Activated naive CD4-positive, alpha-beta T cell treated with anti-CD3 and anti-CD28 coated beads, Interleukin-2, amount 50 U/mL, for 24 hours (primary cell): ENCODE measurements at regions not wholly inside any gene's neighbourhood (a gene's known extent, or its start where the extent isn't known, plus 50 kb on each side); places are given as distances from the start of the nearest gene placed in this dataset.

Experiments
- H3K27ac Mint-ChIP-seq: one replicate; pipeline ENCODE4 v1.8.0; 2021; ENCODE audit warnings: mild to moderate bottlenecking, mixed read lengths
- H3K27me3 Mint-ChIP-seq: one replicate; pipeline ENCODE4 v1.8.0; 2021; ENCODE audit warnings: mixed read lengths
- H3K36me3 Mint-ChIP-seq: one replicate; pipeline ENCODE4 v1.8.0; 2021; ENCODE audit warnings: mixed read lengths
- H3K4me1 Mint-ChIP-seq: one replicate; pipeline ENCODE4 v1.8.0; 2021; ENCODE audit warnings: mixed read lengths
- H3K4me3 Mint-ChIP-seq: one replicate; pipeline ENCODE4 v1.8.0; 2021; ENCODE audit warnings: mild to moderate bottlenecking, mixed read lengths
- H3K9me3 Mint-ChIP-seq: one replicate; pipeline ENCODE4 v1.8.0; 2021; ENCODE audit warnings: mixed read lengths

DNA sequence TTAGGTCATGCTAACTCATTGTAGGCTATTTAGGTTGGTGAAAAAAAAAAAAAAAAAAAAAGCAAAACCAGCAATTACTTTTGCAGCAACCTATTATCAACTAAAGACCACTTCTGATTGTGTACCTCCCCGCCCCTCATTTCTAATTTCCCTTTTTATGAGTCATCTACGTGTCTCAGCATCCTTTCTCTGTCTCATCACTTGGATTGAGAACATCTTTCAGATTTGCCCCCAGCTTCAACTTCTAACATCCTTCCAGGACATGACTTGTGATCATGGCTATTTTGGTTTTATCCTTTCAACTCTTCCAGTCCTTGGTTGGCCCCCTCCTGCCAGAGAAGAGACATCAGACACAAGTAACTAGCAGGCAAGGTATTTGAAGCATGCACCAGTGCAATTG is 156.7 kb upstream of the CCN2 start:
- Mint-ChIP-seq H3K27me3 (peaks cover 1% of the 10 kb centered on the region), H3K4me3 (no peak overlapping the region), H3K27ac (no peak overlapping the region), H3K36me3 (no peaks in the 10 kb centered on the region), H3K4me1 (no peaks in the 10 kb centered on the region), H3K9me3 (peaks cover 9% of the 10 kb centered on the region)

DNA sequence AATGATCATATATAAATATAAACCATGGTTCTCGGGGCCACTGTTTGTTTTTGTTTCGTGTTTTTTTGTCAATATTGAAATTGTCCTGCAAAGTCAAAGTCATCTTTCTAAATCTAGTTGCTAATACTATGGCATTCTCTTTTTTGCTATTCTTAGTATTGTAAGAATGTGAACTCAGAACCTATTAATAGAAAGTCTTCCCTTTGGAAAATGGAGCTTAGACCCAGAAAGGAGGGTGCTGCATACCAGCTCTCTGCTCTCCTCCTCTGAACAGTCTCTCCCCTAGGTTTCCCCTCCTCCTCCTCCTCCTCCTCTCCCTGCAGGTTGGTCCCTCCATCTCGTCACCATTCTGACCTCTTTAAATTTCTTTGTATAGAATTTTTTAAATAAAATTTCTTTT is 150.4 kb upstream of the CCN2 start:
- no peaks in the 10 kb centered on the region for H3K27me3 Mint-ChIP-seq
- no peak overlapping the region for H3K4me3 Mint-ChIP-seq
- H3K9me3 Mint-ChIP-seq: no peaks in the 10 kb centered on the region
- H3K27ac Mint-ChIP-seq: no peak overlapping the region
- no peaks in the 10 kb centered on the region for H3K4me1 Mint-ChIP-seq
- H3K36me3 Mint-ChIP-seq: no peaks in the 10 kb centered on the region

DNA sequence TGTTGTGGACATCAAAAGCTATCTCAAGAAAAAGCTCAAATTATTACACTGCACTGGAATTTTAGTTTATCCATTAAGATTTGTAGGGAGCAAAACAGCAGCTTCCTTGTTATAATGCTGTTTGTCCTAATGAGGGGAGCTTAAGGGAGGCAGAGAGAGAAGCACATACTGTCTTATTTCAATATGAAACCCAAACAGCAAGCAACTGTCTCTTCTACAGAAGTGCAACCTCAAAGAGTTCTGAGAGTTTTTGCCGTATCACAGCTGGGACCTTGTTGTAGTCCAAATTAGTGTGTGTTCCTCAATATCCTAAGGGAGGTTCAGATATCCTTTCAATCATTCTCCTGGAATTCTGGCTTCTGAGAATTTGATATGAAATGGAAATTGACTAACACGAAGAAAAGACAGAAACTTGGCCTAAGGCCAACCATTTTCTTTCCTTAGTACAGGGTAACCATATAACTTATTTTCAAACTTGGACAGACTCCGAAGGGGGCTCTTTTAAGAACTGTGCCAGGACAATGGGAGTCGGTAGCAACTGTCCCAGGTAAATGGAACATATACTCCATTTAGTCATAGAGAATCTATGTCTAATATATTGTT is 149.3 kb upstream of the CCN2 start:
- Mint-ChIP-seq H3K27ac (no peak overlapping the region), H3K9me3 (no peaks in the 10 kb centered on the region), H3K27me3 (no peaks in the 10 kb centered on the region), H3K4me3 (no peak overlapping the region), H3K36me3 (no peaks in the 10 kb centered on the region), H3K4me1 (no peaks in the 10 kb centered on the region)

DNA sequence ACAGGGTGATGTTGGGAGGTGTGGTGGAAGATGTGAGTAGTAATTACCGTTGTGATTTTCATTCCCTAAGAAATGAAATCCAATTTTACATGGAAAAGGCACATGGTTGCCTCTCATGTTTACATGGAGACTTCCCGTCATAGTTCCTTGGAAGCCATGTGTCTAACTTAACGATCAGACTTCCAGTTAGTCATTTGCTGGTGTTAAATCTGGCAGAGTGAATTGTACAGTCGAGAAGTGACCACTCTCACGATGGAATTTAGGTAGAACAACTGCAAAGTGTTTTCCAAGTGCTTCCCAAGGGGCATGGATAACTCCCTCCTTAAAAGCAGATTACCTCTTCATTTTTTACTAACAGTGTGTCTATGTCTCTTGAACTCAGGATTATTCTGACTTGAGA is 145.8 kb upstream of the CCN2 start:
- H3K36me3 Mint-ChIP-seq: no peaks in the 10 kb centered on the region
- no peaks in the 10 kb centered on the region for H3K27me3 Mint-ChIP-seq
- no peak overlapping the region for H3K4me3 Mint-ChIP-seq
- H3K9me3 Mint-ChIP-seq: no peaks in the 10 kb centered on the region
- H3K4me1 Mint-ChIP-seq: no peaks in the 10 kb centered on the region
- H3K27ac Mint-ChIP-seq: no peak overlapping the region

DNA sequence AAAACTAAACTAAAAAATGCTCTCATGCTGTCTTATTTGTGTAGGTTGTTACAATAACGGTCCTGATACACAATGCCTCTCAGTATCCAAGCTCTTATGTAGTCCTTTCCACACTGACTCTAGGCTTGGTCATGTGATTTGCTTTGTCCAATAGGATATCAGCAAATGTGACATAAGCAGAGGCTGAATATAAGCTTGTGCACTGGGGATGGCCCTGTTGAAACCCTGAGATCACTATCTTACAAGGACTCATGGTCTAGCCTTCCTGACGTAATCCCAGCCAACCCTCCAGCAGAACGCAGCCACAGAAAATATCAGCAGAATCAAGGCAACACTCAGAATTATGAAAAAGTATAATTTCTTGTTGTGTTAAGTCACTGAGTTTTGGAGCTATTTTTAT is 145.1 kb upstream of the CCN2 start:
- H3K27ac Mint-ChIP-seq: no peak overlapping the region

DNA sequence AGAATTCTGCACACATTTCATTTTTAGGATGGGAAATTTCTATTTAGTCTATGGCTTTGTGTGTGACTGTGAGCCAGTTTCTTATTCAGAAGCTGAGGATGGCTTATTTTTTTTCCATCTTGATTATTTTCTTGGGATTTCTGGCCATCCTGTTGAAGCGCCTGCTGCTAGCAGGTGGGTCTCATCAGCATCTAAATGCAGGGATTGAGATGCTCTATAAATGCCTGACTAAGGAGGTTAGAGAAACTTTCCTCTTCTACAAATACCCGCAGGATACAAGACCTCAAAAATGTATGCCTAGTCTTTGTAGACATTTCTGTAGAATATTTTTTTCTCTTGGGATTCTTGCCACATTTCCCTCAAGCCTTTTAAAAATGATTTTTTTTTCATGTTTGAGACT is 138.0 kb upstream of the CCN2 start:
- no peaks in the 10 kb centered on the region for H3K4me1 Mint-ChIP-seq
- no peaks in the 10 kb centered on the region for H3K27me3 Mint-ChIP-seq
- H3K4me3 Mint-ChIP-seq: no peak overlapping the region
- H3K27ac Mint-ChIP-seq: no peak overlapping the region
- peaks cover 11% of the 10 kb centered on the region for H3K9me3 Mint-ChIP-seq
- no peaks in the 10 kb centered on the region for H3K36me3 Mint-ChIP-seq

More for the DNA sequence above, 145.1 kb upstream of the CCN2 start:
- no peaks in the 10 kb centered on the region for H3K36me3 Mint-ChIP-seq
- peaks cover 6% of the 10 kb centered on the region for H3K9me3 Mint-ChIP-seq
- H3K4me3 Mint-ChIP-seq: no peak overlapping the region
- H3K4me1 Mint-ChIP-seq: no peaks in the 10 kb centered on the region
- no peaks in the 10 kb centered on the region for H3K27me3 Mint-ChIP-seq

DNA sequence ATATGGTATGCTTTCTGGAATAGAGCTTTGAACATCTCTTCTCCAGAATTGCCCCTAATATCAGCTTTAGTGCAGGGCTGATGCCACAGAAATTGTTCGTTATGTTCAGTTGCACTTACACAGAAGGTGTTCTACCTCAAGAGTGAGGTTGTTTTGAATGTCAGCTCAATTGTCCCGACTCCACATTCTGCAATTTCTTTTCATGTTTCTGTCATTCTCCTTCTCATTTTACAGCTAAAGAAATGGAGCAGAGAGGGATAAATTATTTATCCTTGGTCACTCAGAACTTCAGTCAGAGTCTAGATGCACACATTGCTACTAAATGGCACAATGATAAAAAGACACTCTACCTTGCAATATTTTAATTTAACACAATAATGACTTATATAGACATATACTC is 137.0 kb upstream of the CCN2 start:
- Mint-ChIP-seq H3K27me3 (no peaks in the 10 kb centered on the region), H3K9me3 (peaks cover 11% of the 10 kb centered on the region), H3K4me1 (no peaks in the 10 kb centered on the region), H3K4me3 (no peak overlapping the region), H3K36me3 (no peaks in the 10 kb centered on the region), H3K27ac (no peak overlapping the region)

DNA sequence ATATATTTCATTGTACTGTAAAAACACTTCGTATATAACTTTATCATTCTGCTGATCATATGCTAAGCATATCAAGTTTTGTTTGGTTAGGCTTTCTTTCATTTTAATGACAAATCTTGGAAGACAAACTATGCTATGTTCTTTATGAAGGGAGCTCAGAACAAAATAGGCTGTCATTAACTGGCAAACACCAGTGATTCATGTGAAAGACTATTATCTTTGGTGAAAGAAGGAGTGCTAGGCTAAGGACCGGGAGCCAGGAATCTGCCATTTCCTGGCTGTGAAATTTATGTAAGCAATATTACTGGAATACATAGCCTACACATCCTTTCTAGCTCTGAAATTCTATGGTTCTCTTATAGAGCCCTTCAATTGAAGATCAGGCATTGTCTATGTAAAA is 136.2 kb upstream of the CCN2 start:
- H3K36me3 Mint-ChIP-seq: no peaks in the 10 kb centered on the region
- no peak overlapping the region for H3K27ac Mint-ChIP-seq
- H3K4me3 Mint-ChIP-seq: no peak overlapping the region
- no peaks in the 10 kb centered on the region for H3K27me3 Mint-ChIP-seq
- H3K4me1 Mint-ChIP-seq: no peaks in the 10 kb centered on the region
- peaks cover 11% of the 10 kb centered on the region for H3K9me3 Mint-ChIP-seq

DNA sequence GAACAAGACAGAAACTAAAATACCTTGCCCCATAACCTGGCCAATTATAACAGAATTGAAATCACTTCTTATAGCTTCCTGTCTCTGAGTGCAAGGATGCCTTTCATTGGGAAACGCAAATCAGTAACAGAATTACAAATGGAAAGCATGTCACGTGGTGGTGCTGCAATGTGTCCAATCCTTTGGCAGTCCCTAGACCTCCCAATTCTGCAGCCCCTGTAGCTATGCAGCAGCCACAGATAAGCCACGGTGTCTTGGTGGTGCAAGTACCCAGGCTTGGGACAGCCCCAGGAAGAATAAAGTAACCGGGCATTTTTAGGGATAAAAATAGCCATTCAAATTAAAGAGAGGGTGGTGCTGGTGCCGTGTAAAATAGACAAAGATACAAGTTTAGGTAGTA is 134.6 kb upstream of the CCN2 start:
- no peaks in the 10 kb centered on the region for H3K36me3 Mint-ChIP-seq
- H3K27me3 Mint-ChIP-seq: no peaks in the 10 kb centered on the region
- H3K27ac Mint-ChIP-seq: no peak overlapping the region
- H3K9me3 Mint-ChIP-seq: peaks cover 3% of the 10 kb centered on the region
- no peak overlapping the region for H3K4me3 Mint-ChIP-seq
- H3K4me1 Mint-ChIP-seq: no peaks in the 10 kb centered on the region

DNA sequence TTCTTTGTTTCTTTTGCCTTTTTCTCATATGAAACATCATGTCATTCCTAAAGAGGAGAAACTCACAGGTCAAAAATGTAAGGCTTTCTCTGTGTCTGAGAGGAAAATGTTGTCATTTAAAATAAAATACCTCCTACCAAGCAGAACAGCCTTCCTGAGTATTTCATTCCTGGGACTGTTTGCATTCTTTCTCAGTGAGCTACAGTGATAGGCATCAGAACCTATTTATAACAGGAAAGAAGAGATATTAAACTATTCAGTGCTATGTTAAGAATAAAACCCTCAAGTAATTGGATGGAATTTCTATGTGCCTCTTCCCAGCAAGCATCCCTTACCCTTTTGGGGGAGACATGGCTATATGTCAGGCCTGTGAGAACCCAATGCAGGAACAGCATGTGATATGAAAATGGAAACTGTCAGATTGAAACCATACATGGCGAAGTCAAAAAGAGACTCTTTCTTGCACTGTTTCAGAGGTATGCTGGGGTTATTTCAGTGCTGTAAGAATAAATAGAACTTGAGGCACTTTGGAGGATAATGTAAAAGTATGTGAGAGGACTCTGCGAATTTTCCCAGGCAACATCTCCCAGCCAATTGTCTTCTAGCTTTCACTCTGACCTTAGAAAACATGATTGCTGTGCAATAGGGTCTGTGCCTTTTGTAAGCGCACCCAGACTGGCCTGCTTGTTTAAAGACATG is 133.8 kb upstream of the CCN2 start:
- Mint-ChIP-seq H3K27me3 (no peaks in the 10 kb centered on the region), H3K9me3 (no peaks in the 10 kb centered on the region), H3K4me3 (no peak overlapping the region), H3K4me1 (no peaks in the 10 kb centered on the region), H3K27ac (no peak overlapping the region), H3K36me3 (no peaks in the 10 kb centered on the region)

DNA sequence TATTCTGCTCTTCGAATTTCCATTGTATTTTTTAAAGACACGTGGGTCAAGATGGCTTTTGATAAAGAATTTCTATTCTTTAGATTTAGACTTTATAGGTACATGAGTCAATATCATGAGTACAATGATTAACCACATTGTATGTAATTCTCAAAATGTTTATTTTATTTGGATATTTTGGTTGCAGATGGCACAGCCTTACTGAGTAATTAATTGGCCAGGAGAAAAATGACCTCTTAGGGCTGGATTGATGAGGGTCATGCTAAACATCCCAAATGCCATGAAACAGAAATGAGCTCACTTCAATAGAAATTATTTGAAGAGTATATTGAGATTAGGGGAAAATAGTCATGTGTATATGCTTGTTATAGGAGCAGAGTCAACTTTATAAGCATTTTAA is 131.2 kb upstream of the CCN2 start:
- Mint-ChIP-seq H3K4me1 (no peaks in the 10 kb centered on the region), H3K9me3 (no peaks in the 10 kb centered on the region), H3K27me3 (no peaks in the 10 kb centered on the region), H3K4me3 (no peak overlapping the region), H3K36me3 (no peaks in the 10 kb centered on the region), H3K27ac (no peak overlapping the region)

DNA sequence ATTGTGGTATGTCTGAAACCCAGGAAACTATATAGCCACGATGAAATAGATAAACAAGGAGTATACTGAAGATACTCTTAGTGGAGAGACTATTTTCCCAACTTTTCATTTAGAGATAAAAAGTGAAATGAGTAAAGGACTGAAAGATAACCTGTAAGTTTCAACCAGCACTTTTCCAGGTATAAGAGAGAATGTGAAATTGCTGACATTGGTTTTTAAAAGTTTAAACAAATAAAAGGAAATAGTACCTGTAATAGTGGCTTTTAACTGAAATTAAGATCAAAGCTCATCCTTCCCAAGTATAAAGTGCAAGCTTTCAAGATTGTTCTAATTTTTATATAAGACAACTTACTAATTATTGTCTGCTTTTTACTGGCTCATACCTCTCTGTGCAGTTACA is 130.2 kb upstream of the CCN2 start:
- no peaks in the 10 kb centered on the region for H3K27me3 Mint-ChIP-seq
- H3K36me3 Mint-ChIP-seq: no peaks in the 10 kb centered on the region
- H3K4me3 Mint-ChIP-seq: no peak overlapping the region
- H3K4me1 Mint-ChIP-seq: no peaks in the 10 kb centered on the region
- no peak overlapping the region for H3K27ac Mint-ChIP-seq
- H3K9me3 Mint-ChIP-seq: no peaks in the 10 kb centered on the region

DNA sequence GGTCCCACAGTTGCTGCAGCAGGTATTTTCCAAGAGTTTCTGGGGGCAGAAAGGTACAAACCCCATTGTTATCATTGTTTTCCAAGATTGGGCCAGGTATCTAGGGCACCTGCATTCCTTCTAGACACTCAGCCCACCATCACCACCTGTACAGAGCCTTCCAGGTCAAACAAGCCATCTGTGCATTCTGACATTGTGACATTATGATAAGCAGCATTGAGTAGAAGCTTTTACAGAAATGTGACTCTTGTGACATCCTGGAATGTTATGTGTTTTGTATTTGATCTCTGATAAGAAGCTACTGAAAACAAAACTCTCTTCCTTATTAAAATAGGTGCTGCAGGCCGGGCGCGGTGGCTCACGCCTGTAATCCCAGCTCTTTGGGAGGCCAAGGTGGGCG is 128.1 kb upstream of the CCN2 start:
- H3K9me3 Mint-ChIP-seq: no peaks in the 10 kb centered on the region
- H3K36me3 Mint-ChIP-seq: no peaks in the 10 kb centered on the region
- H3K27me3 Mint-ChIP-seq: no peaks in the 10 kb centered on the region
- H3K27ac Mint-ChIP-seq: no peak overlapping the region
- H3K4me3 Mint-ChIP-seq: no peak overlapping the region
- no peaks in the 10 kb centered on the region for H3K4me1 Mint-ChIP-seq

DNA sequence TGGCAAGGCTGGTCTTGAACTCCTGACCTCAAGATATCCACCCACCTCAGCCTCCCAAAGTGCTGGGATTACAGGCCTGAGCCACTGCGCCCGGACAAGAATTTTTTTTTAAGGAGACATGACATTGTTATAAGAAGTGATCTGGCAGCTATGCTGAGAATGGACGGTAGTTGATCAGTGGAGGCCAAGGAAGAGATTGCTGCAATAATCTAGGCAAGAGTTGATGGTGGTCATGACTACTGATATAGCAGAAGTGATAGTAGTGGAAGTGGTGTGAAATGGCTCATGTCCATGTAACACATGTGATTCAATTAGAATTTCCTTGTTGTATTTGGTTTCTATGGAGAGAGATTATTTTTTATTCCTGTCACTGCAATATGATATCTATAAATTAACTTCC is 125.3 kb upstream of the CCN2 start:
- Mint-ChIP-seq H3K27me3 (no peaks in the 10 kb centered on the region), H3K36me3 (no peaks in the 10 kb centered on the region), H3K27ac (no peak overlapping the region), H3K4me3 (no peak overlapping the region), H3K9me3 (no peaks in the 10 kb centered on the region), H3K4me1 (no peaks in the 10 kb centered on the region)

DNA sequence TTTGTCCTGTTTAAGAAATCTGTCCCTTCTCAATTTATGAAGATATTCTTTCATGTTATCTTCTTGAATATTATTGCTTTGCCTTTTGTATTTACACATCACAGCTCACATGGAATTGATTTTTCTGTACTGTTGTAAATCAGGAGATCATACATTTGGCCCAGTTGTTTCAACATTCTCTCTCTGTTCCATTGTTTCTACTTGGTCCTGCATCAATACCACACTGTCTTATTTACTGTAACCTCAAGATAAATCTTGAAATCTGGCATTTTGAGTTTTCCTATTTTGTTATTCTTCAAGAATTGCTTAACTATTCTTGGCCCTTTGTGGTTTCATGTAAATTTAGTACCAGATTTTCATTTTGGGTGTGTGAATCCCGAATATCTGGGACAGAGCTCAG is 121.7 kb upstream of the CCN2 start:
- Mint-ChIP-seq H3K36me3 (no peaks in the 10 kb centered on the region), H3K4me1 (no peaks in the 10 kb centered on the region), H3K4me3 (no peak overlapping the region), H3K27me3 (no peaks in the 10 kb centered on the region), H3K9me3 (no peaks in the 10 kb centered on the region), H3K27ac (no peak overlapping the region)

DNA sequence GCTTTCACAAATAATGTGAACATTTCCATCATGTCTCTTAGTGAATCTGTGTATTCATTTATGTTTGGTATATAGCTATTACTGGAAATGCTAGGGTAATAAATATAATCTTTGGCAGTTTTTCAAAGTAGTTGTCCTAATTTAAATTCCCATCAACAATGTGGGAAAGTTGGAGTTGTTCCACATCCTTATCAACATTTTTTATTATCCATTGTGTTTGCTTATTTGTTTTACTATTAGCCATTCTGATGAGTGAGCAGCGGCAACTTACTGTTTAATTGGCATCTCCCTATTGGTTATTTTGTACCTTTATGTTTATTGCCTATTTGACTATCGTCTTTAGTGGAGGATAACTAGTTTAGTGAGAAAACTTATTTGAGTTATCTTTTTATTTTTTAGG is 121.1 kb upstream of the CCN2 start:
- Mint-ChIP-seq H3K27me3 (no peaks in the 10 kb centered on the region), H3K4me1 (no peaks in the 10 kb centered on the region), H3K27ac (no peak overlapping the region), H3K36me3 (no peaks in the 10 kb centered on the region), H3K4me3 (no peak overlapping the region), H3K9me3 (no peaks in the 10 kb centered on the region)

DNA sequence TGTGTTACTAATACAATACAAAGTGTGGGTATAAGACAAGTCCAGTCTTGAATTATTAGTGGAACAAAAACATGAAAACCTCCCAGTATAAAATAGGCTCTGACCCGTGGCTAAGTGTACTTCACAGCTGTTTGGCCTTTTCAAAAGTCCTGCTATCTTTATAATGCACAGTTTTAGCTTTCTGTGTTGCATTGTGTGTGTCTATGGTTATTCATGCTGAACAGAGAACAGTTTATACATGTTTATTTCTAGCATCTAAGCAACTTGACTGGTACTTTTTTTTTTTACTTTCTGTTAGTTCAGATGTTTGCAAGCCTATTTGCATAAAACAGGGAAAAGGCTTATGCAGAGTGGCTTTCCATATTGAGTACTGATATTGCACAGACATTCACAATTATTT is 119.2 kb upstream of the CCN2 start:
- Mint-ChIP-seq H3K27ac (no peak overlapping the region), H3K4me1 (no peaks in the 10 kb centered on the region), H3K9me3 (no peaks in the 10 kb centered on the region), H3K4me3 (no peak overlapping the region), H3K27me3 (no peaks in the 10 kb centered on the region), H3K36me3 (no peaks in the 10 kb centered on the region)
